Mucosa of descending colon (tissue), 3 donors: ENCODE measurements at regions not wholly inside any gene's neighbourhood (a gene's known extent, or its start where the extent isn't known, plus 50 kb on each side); places are given as distances from the start of the nearest gene placed in this dataset.

Experiments
- ATAC-seq: fragments of 200-7000 bp; cut with Tn5 transposase; one replicate; pipeline ENCODE4 v1.9.1; 2020; ENCODE audit warnings: mild to moderate bottlenecking, moderate library complexity
- DNase-seq, 3 donors: peaks; one replicate each; pipeline ENCODE4 v3.0.0-alpha.2; 2020
- H3K36me3 ChIP-seq: fragments of 200-600 bp; one replicate; pipeline ENCODE4 v1.8.0; 2021; ENCODE audit warnings: low read depth, mild to moderate bottlenecking
- H3K4me1 ChIP-seq: fragments of 200-600 bp; one replicate; pipeline ENCODE4 v1.8.0; 2021; ENCODE audit warnings: low read depth, mild to moderate bottlenecking
- H3K4me3 ChIP-seq: fragments of 200-600 bp; one replicate; pipeline ENCODE4 v1.8.0; 2021; ENCODE audit warnings: mild to moderate bottlenecking
- H3K9me3 ChIP-seq: fragments of 200-600 bp; one replicate; pipeline ENCODE4 v1.8.0; 2021; ENCODE audit warnings: mild to moderate bottlenecking
- intact Hi-C, 2 donors: fragments of 100-400 bp; cut with DNase I in 1 of 2; cut with micrococcal nuclease in 1 of 2; formaldehyde crosslinking; loops; one replicate each; pipeline versions ENCODE4 v1.11.0 to v1.11.1; 2022; cut with DNase I, micrococcal nuclease
- TF ChIP-seq, protein P1 (sequence below): fragments of 200-600 bp; IDR thresholded peaks from one replicate; pipeline ENCODE4 v1.8.0; 2022; ENCODE audit warnings: antibody characterized with exemption, mild to moderate bottlenecking
- donor health status: DM: no; HTN: no; CAD: no; lungs with moderate emphysema.
- donor health status: DM: no; HTN: no; CAD: no.
- donor health status: DM: no; HTN: yes; CAD: no.

DNA sequence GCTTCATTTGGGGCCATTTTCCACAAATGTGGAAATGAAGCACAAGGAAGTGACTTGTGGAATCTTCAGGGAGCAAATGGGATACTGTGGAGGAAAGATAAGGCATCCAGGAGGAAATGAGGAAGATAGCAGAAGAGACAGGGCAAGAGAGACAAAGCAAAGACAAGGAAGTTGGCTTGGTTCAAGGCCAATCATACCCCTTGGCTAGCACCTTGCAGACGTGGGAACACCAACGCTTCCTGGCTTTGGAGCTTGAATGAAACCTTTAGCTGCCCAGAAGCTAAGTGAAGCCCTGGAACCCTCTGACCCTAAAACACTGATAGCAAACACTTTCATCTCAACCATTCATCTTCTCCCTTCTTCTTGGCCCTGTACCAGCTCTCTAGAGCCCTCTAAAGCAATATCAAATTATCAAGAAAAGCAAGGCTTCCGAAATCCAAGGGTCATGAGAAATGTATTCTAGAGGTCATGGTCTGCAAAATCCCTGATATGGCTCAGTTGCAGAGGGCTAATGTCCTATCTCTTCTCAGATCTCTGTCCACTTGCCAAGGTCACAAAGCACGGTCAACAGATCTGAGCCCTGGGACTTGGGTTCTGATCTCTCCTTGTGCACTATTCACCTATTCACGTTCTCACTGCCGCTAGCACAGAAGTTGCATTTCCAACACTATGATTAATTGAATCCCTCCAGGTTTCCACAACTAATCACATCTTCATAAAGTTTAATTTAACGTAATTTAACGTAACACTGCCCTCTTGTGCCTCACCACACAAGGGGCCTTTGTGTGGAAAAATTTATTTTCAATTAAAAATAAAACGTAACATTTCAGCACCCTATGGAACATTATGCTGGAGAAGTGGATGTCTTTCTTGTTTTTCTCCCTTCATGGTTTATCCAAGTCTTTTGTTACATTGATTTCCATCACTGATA, 557.6 kb upstream of the ADAMTS9 start:
- ATAC-seq (no peak), DNase-seq (peak in 1 of 3 donors; percentile 9)
- Histone ChIP-seq H3K36me3 (no peaks in the 10 kb centered on the region), H3K4me3 (no peak overlapping the region), H3K4me1 (no peaks in the 10 kb centered on the region), H3K9me3 (no peaks in the 10 kb centered on the region)
- TF ChIP-seq, protein P1, sequence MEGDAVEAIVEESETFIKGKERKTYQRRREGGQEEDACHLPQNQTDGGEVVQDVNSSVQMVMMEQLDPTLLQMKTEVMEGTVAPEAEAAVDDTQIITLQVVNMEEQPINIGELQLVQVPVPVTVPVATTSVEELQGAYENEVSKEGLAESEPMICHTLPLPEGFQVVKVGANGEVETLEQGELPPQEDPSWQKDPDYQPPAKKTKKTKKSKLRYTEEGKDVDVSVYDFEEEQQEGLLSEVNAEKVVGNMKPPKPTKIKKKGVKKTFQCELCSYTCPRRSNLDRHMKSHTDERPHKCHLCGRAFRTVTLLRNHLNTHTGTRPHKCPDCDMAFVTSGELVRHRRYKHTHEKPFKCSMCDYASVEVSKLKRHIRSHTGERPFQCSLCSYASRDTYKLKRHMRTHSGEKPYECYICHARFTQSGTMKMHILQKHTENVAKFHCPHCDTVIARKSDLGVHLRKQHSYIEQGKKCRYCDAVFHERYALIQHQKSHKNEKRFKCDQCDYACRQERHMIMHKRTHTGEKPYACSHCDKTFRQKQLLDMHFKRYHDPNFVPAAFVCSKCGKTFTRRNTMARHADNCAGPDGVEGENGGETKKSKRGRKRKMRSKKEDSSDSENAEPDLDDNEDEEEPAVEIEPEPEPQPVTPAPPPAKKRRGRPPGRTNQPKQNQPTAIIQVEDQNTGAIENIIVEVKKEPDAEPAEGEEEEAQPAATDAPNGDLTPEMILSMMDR, result no peak
- intact Hi-C loops, result loop anchor here (5.0 kb wide), 1 partner anchor 713 kb away; no protein-coding TSS in a partner anchor

DNA sequence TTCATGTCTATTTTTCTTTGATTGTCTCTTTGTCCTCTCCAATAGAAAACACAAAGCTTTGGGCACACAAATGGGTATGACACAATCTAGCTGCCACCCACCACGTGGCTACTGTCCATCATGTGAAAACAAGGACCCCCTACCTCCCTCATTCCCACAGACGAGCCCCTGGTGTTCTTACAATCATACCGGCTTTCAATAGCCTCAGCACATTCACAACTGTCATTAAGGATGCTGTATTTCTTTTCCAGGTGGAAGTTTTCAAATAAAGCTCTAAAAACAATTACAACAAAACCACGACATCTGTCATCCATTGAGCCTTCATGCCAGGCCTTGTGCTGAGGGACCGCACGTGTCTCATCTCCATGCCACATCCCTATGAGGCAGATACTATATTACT, 552.6 kb upstream of the ADAMTS9 start:
- ATAC-seq (no peak), DNase-seq (no peak)
- H3K4me1 ChIP-seq, result no peaks in the 10 kb centered on the region
- intact Hi-C loops, result no loop called here
- no peak overlapping the region for H3K4me3 ChIP-seq
- TF ChIP-seq, protein P1, result no peak
- H3K9me3 ChIP-seq, result no peaks in the 10 kb centered on the region
- no peaks in the 10 kb centered on the region for H3K36me3 ChIP-seq

DNA sequence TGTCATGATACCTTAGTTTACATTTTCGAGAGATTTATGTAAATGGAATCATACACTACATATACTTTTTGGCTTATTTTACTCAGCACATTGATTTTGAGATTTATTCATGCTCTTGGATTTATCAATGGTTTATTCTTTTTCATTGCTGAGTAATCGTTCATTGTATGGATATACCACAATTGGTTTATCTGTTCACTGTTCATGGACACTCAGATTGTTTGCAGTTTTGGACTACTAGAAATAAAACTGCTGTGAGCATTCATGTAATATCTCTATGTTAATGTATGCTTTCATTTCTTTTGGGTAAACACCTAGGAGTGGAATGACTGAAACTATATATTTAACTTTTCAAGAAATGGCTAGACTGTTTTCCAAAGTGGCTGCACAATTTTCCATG, 550.9 kb upstream of the ADAMTS9 start:
- H3K4me3 ChIP-seq, result no peak overlapping the region
- TF ChIP-seq, protein P1, result no peak
- no peaks in the 10 kb centered on the region for H3K4me1 ChIP-seq
- no peaks in the 10 kb centered on the region for H3K9me3 ChIP-seq
- intact Hi-C loops, result no loop called here
- DNase-seq (no peak), ATAC-seq (no peak)
- H3K36me3 ChIP-seq, result no peaks in the 10 kb centered on the region

DNA sequence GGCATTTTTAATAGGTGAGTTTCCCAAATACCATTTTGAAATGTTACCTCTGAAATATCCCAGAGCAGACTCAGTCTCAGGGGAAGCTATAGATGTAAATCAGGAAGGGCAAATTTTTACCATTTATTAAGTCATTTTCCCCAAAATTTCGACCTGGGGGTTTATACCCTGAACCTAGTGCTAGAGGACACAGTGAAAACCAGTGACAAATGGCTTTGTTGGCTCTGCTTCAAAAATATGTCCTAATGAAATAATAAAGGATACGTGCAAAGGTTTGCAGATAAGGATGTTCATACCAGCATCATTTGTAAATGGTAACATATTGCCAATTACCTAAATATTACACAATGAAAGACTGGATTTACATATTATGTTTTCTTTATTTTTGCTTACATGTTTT, 546.7 kb upstream of the ADAMTS9 start:
- no peaks in the 10 kb centered on the region for H3K9me3 ChIP-seq
- ATAC-seq, result no peak

DNA sequence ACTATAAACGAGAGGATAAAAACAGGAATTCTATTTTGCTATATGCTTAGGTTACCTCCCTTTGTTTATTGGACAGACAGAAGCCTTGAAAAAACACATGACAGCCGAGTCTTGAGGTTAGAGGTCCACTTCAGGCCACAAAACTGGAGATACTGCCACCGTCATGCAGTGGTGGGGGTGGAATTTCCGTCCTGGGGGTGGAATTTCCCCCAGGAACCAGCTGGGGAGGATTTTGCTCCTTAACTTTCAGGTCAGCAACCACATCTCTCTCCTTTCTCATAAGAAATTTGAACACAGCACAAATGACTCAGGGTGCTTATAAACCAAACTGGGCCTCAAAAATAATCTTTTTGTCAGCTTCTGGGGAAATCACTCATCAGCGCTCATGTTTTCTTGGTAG, 545.8 kb upstream of the ADAMTS9 start:
- TF ChIP-seq, protein P1, result no peak
- no peak for ATAC-seq

More for the DNA sequence above, 546.7 kb upstream of the ADAMTS9 start:
- no peak for DNase-seq
- Histone ChIP-seq H3K4me3 (no peak overlapping the region), H3K4me1 (no peaks in the 10 kb centered on the region), H3K36me3 (no peaks in the 10 kb centered on the region)
- intact Hi-C loops, result no loop called here
- TF ChIP-seq, protein P1, result no peak

More for the DNA sequence above, 545.8 kb upstream of the ADAMTS9 start:
- Histone ChIP-seq H3K9me3 (no peaks in the 10 kb centered on the region), H3K4me1 (no peaks in the 10 kb centered on the region), H3K4me3 (no peak overlapping the region), H3K36me3 (no peaks in the 10 kb centered on the region)
- no peak for DNase-seq
- intact Hi-C loops, result no loop called here
